ENCODE measurements at regions not wholly inside any gene's neighbourhood (a gene's known extent, or its start where the extent isn't known, plus 50 kb on each side); places are given as distances from the start of the nearest gene placed in this dataset.
A peak's percentile ranks its signal among the peaks of the same experiment; 100 is the strongest.

DNA sequence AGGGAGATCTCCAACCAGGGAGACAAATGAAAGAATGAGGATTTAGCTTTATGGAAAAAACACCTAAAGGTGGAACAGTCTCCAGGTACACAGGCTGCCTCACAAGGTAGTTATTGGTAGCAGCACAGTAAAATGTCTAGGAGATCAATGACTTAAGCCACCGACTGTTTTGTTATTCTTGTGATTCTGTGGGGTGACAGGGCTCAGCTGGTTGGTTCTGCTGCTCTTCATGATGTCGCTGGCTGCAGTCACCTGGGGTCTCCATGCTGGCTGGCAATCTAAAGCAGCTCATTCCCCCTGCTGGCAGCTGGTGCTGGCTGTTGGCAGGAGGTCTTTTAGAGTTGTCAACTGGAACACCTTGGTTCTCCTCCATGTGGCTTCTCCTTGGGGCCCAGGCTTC is 69.2 kb downstream of the FOXL1 start:
- no peaks in the 10 kb centered on the region for H3K27me3 ChIP-seq (ENCODE audit: control insufficient read depth, insufficient read depth)
- 91% methylated on average over 2 of the region's 2 CpGs for WGBS
- no peak overlapping the region for H3K27ac ChIP-seq (ENCODE audit: low read length)
- peaks cover 3% of the 10 kb centered on the region for H3K9me3 ChIP-seq (ENCODE audit: control insufficient read depth, low read length)
- intact Hi-C loops (cut with DNase I), result no loop called here
- H3K4me1 ChIP-seq (ENCODE audit: control insufficient read depth, insufficient read depth, low read length), result no peaks in the 10 kb centered on the region
- no peak for DNase-seq
- H3K4me3 ChIP-seq (ENCODE audit: low read length), result no peak overlapping the region
- ATAC-seq, result no peak

DNA sequence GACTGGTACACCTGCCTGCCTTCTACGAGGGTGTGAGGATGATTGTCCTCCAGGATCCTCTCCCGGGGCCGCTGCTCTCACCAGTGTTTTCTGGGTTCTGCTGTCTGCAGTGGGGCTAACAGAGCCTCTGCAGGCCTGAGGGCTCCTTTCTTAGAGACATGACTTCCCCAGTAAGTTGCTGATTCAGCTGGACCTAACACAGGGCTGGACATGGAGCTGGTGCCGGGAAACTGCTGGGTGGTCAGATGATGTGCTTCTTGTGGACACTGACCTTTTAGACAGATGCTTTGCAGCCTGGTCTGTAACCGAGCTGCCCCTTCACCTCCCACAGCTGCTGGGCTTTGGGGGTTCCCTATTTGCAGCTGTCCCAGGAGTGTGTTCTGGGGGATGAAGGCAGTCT is 71.5 kb downstream of the FOXL1 start:
- DNase-seq, result no peak
- peaks cover 3% of the 10 kb centered on the region for H3K9me3 ChIP-seq (ENCODE audit: control insufficient read depth, low read length)
- no peak for ATAC-seq
- no peaks in the 10 kb centered on the region for H3K4me1 ChIP-seq (ENCODE audit: control insufficient read depth, insufficient read depth, low read length)
- no peaks in the 10 kb centered on the region for H3K27me3 ChIP-seq (ENCODE audit: control insufficient read depth, insufficient read depth)
- H3K27ac ChIP-seq (ENCODE audit: low read length), result no peak overlapping the region
- intact Hi-C loops (cut with DNase I), result no loop called here
- no peak overlapping the region for H3K4me3 ChIP-seq (ENCODE audit: low read length)
- WGBS, result 82% methylated on average over 5 of the region's 5 CpGs

DNA sequence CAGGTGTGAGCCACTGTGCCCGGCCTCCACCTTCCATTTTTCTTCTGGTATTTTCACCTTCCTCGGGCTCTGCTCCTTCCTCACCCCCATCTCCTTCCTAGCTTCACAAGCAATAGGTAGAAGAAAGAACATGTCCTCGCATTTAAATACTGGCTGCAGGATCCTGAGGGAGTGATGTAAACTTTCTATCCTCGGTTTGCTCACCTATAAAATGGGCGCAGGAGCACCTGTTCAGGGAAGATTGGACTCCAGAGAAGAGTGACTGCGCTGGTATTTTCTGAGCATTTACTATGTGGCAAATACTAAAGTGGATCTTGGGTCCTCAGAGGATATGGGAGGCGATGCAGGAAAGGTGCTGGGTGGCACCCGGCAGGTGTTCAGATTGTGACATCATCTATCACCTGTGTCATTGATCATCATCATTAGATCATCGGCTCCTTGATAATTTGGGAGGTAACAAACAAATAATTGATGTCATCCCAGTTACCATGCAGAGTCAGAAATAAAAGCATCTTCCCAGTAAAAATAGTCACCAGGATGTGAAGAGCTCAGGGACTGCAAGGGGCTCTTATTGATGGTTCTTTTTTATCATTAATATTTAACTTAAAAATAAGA is 72.8 kb downstream of the FOXL1 start:
- Histone ChIP-seq H3K27me3 (ENCODE audit: control insufficient read depth, insufficient read depth) (no peaks in the 10 kb centered on the region), H3K9me3 (ENCODE audit: control insufficient read depth, low read length) (peaks cover 3% of the 10 kb centered on the region), H3K4me1 (ENCODE audit: control insufficient read depth, insufficient read depth, low read length) (no peaks in the 10 kb centered on the region), H3K4me3 (ENCODE audit: low read length) (no peak overlapping the region), H3K27ac (ENCODE audit: low read length) (no peak overlapping the region)
- no peak for ATAC-seq
- intact Hi-C loops (cut with DNase I), result no loop called here
- no peak for DNase-seq
- 93% methylated on average over 9 of the region's 9 CpGs for WGBS

DNA sequence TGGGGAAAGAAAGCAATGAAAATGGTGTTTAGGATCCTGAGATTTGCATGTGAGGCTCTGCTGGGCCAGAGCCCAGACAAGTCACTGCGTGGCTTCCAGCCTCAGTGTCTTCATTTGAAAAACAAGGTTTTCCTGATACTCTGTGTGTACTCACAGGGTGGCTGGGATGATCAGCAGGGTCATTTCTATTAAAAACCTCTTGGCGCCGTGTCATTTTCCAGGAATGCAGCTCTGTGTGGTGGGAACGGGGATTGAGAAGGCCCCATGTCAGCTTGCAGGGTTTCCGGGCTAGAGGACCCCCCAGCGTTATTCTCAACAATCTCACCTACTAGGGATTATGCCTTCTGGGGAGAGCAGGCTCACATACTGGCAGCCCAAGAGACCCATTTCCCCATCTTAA is 73.5 kb downstream of the FOXL1 start:
- no peaks in the 10 kb centered on the region for H3K27me3 ChIP-seq (ENCODE audit: control insufficient read depth, insufficient read depth)
- H3K9me3 ChIP-seq (ENCODE audit: control insufficient read depth, low read length), result peaks cover 3% of the 10 kb centered on the region
- no peak overlapping the region for H3K4me3 ChIP-seq (ENCODE audit: low read length)
- DNase-seq (no peak), ATAC-seq (no peak)
- intact Hi-C loops (cut with DNase I), result no loop called here
- H3K4me1 ChIP-seq (ENCODE audit: control insufficient read depth, insufficient read depth, low read length), result no peaks in the 10 kb centered on the region
- H3K27ac ChIP-seq (ENCODE audit: low read length), result no peak overlapping the region
- WGBS, result 51% methylated on average over 6 of the region's 6 CpGs

DNA sequence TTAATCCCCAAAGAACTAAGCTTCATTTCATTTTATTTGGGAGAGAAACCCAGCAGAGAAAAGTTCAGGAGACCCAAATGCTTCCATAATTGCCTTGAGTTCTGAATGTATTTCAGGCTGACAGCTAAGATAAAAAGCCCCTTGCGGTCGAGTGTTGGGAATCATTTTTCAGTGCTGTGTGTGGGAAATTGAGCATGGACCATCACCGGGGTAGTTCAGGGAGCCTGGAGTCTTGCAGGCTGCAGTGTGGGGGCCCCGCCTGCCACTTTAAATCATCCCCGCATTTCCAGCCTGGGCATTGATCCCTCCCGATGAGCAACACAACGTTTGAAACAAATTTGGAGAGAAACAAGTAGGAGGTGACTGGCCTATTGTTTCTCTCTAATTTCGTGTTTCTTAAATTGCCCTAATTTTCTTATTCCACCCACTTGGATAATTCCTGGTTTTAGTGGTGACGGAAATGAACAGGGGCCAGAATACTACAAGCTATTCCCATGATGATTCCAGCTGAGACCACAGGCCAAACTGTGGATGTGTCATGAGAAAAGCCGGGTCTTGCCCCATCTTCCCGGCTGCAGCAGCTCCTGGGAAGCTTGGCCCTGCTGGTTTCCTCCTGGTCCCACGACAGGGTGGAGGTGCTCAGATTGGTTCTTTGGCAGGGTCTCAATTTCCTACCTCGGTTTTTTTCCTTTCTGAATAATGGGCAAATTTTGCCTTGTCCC is 75.1 kb downstream of the FOXL1 start:
- H3K4me1 ChIP-seq (ENCODE audit: control insufficient read depth, insufficient read depth, low read length), result no peaks in the 10 kb centered on the region
- peak; percentile 71 to 75 for ATAC-seq
- DNase-seq, result peak in 1 of 3 donors; percentile 35
- H3K4me3 ChIP-seq (ENCODE audit: low read length), result no peak overlapping the region
- no peak overlapping the region for H3K27ac ChIP-seq (ENCODE audit: low read length)
- no peaks in the 10 kb centered on the region for H3K9me3 ChIP-seq (ENCODE audit: control insufficient read depth, low read length)
- intact Hi-C loops (cut with DNase I), result no loop called here
- no peaks in the 10 kb centered on the region for H3K27me3 ChIP-seq (ENCODE audit: control insufficient read depth, insufficient read depth)
- WGBS, result 54% methylated on average over 13 of the region's 13 CpGs

DNA sequence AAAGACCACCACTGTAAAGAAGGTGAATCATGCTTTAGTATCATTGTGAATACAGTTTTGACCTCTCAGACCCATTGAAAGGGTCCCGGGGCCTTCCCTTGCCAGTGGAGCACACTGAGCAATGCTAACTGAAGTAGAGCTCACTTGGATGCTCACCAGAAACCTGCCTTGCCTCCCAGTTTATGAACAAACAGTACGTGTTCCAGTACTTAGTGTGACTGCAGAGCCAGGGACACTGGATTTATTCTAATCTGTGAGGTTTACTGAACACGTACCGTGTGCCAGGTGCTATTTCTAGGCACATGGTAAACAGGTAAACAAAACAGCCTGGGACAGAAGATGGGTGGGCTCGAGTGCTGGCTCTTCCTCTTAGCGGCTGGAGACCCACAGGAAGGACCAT is 79.6 kb downstream of the FOXL1 start:
- intact Hi-C loops (cut with DNase I), result no loop called here
- ATAC-seq, result no peak
- Histone ChIP-seq H3K4me3 (ENCODE audit: low read length) (no peak overlapping the region), H3K9me3 (ENCODE audit: control insufficient read depth, low read length) (no peaks in the 10 kb centered on the region), H3K27ac (ENCODE audit: low read length) (no peak overlapping the region), H3K4me1 (ENCODE audit: control insufficient read depth, insufficient read depth, low read length) (no peaks in the 10 kb centered on the region), H3K27me3 (ENCODE audit: control insufficient read depth, insufficient read depth) (no peaks in the 10 kb centered on the region)
- no peak for DNase-seq
- 79% methylated on average over 6 of the region's 6 CpGs for WGBS

DNA sequence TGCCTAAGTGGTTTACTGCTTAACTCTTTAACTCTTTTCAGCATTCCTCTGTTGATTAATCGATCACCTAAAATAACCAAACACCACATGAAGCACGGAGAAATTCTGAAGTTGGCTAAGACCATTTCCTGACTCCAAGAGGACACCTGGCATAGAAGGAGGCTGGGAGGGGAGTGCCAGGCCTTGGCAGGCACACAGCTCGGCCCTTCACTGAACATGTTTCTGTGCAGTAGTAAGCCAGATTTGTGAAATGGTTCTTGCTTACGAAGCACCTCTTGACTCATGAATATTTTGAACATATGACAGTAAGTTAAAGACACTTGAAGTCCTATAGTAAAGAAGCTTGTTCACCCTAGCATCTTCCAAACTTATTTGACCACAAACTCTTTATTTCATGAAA is 82.3 kb downstream of the FOXL1 start:
- Histone ChIP-seq H3K9me3 (ENCODE audit: control insufficient read depth, low read length) (no peaks in the 10 kb centered on the region), H3K4me3 (ENCODE audit: low read length) (no peak overlapping the region), H3K27ac (ENCODE audit: low read length) (no peak overlapping the region), H3K27me3 (ENCODE audit: control insufficient read depth, insufficient read depth) (no peaks in the 10 kb centered on the region), H3K4me1 (ENCODE audit: control insufficient read depth, insufficient read depth, low read length) (no peaks in the 10 kb centered on the region)
- ATAC-seq, result no peak
- DNase-seq, result no peak
- intact Hi-C loops (cut with DNase I), result loop anchor here in 2 of 4 donors (10.0 kb wide), 2 partner anchors 86 to 94 kb away; partner anchors contain the start of gene FOXL1 (in 2 of the 2)
- 85% methylated on average over 4 of the region's 4 CpGs for WGBS

DNA sequence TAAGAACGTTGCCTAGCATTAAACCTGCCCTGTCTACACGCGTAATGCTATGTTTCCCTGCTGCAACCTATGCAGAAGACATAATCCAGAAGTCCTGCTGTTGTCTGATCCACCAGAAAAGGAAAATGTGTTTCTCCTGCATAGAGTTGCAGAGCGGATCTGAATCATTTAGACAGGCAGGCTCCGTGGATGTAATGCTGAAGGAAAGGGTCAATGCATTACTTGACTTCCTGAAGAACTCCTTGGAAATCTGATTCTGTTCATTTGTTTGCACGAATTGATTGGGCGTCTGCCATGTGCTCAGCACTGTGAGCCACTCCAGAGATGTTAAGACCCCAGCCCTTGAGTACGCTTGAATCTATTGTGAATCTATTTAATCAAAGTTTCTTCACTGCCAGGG is 83.4 kb downstream of the FOXL1 start:
- no peaks in the 10 kb centered on the region for H3K27me3 ChIP-seq (ENCODE audit: control insufficient read depth, insufficient read depth)
- no peaks in the 10 kb centered on the region for H3K9me3 ChIP-seq (ENCODE audit: control insufficient read depth, low read length)
- no peak for DNase-seq
- no peak for ATAC-seq
- no peak overlapping the region for H3K27ac ChIP-seq (ENCODE audit: low read length)
- H3K4me1 ChIP-seq (ENCODE audit: control insufficient read depth, insufficient read depth, low read length), result no peaks in the 10 kb centered on the region
- 56% methylated on average over 8 of the region's 8 CpGs for whole genome bisulfite sequencing
- no peak overlapping the region for H3K4me3 ChIP-seq (ENCODE audit: low read length)
- intact Hi-C loops (cut with DNase I), result loop anchor here in 2 of 4 donors (10.0 kb wide), 2 partner anchors 87 to 93 kb away; partner anchors contain the start of gene FOXL1 (in 2 of the 2)

DNA sequence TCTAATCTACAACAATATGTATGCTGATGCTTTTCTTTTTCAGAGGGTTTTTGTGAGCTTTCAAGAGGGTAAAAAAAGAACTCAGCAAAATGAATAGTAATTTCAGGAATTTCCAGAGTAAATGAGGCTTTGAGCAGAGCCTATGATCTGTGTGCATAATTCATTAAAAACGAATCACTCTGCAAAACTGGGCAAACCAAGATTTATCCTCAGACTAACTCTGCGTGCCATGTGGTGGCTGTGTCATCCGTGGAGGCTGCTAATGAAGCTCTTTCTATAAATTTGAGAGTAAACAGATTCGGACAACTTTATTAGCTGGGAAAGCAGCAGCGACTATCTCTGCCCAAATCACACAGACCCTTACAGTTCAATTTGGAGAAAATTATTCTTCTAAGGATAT is 83.8 kb downstream of the FOXL1 start:
- H3K4me1 ChIP-seq (ENCODE audit: control insufficient read depth, insufficient read depth, low read length), result no peaks in the 10 kb centered on the region
- intact Hi-C loops (cut with DNase I), result loop anchor here in 2 of 4 donors (10.0 kb wide), 2 partner anchors 87 to 93 kb away; partner anchors contain the start of gene FOXL1 (in 2 of the 2)
- ATAC-seq, result no peak
- H3K4me3 ChIP-seq (ENCODE audit: low read length), result no peak overlapping the region
- no peaks in the 10 kb centered on the region for H3K27me3 ChIP-seq (ENCODE audit: control insufficient read depth, insufficient read depth)
- 75% methylated on average over 5 of the region's 5 CpGs for WGBS
- H3K9me3 ChIP-seq (ENCODE audit: control insufficient read depth, low read length), result no peaks in the 10 kb centered on the region
- H3K27ac ChIP-seq (ENCODE audit: low read length), result no peak overlapping the region
- DNase-seq, result no peak

DNA sequence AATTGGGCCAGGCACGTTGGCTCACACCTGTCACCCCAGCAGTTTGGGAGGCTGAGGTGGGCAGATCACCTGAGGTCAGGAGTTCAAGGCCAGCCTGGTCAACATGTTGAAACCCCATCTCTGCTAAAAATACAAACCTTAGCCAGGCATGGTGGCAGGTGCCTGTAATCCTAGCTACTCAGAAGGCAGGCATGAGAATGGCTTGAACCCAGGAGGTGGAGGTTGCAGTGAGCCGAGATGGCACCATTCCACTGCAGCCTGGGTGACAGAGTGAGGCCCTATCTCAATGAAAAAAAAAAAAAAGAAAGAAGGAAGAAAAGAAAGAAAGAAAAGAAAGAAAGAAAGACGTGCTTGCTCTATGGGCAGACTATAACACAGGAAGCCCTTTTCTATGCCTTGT is 84.4 kb downstream of the FOXL1 start:
- 87% methylated on average over 3 of the region's 3 CpGs for WGBS
- intact Hi-C loops (cut with DNase I), result loop anchor here in 2 of 4 donors (10.0 kb wide), 2 partner anchors 88 to 92 kb away; partner anchors contain the start of gene FOXL1 (in 2 of the 2)
- DNase-seq, result no peak
- ATAC-seq, result no peak
- Histone ChIP-seq H3K4me3 (ENCODE audit: low read length) (no peak overlapping the region), H3K27me3 (ENCODE audit: control insufficient read depth, insufficient read depth) (no peaks in the 10 kb centered on the region), H3K9me3 (ENCODE audit: control insufficient read depth, low read length) (no peaks in the 10 kb centered on the region), H3K27ac (ENCODE audit: low read length) (no peak overlapping the region), H3K4me1 (ENCODE audit: control insufficient read depth, insufficient read depth, low read length) (no peaks in the 10 kb centered on the region)

DNA sequence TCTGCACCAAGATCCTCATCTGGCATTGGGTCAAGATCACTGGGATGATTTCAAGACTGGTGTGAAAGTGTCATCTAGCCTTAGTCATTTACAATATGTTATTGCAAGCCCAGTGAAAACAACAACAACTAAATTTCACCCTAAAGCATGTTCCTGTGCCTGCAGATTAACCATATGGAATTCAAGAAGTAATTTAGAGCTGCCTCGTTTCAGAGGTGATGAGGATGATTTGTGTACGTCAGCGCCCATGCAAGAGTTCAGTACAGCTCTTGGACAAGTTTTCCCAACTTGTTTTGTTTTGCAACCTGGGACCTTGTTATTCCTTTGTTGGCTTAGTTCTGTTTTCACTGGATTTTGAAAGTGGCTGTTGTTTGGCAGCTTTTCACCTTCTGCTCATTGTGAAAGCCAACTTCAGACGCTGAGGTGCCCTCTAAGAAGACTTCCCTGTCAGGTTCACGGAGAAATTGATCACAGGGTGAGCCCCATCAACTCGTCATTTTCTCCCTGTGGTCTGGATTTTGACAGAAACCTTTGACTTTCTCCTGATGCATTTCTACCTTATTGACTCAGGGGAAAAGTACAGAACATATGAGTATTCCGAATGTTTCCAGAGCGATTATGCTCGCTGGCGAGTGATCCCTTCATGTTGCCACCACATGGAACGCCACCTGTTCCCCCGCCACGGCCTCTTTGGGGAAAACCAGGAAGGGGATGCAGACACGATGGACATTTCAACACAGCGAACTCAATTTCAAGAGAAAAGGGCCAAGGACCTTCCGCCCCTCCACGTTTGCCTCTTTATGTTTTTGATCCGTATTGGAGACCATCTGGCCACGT is 85.6 kb downstream of the FOXL1 start:
- 74% methylated on average over 19 of the region's 19 CpGs for WGBS
- H3K4me1 ChIP-seq (ENCODE audit: control insufficient read depth, insufficient read depth, low read length), result no peaks in the 10 kb centered on the region
- H3K27me3 ChIP-seq (ENCODE audit: control insufficient read depth, insufficient read depth), result no peaks in the 10 kb centered on the region
- no peak overlapping the region for H3K4me3 ChIP-seq (ENCODE audit: low read length)
- H3K27ac ChIP-seq (ENCODE audit: low read length), result no peak overlapping the region
- ATAC-seq, result no peak
- H3K9me3 ChIP-seq (ENCODE audit: control insufficient read depth, low read length), result no peaks in the 10 kb centered on the region
- no peak for DNase-seq
- intact Hi-C loops (cut with DNase I), result loop anchor here in 2 of 4 donors (10.0 kb wide), 2 partner anchors 89 to 91 kb away; partner anchors contain the start of gene FOXL1 (in 2 of the 2)

Measured in right cardiac atrium (tissue), 5 donors.